ENCODE measurements at regions not wholly inside any gene's neighbourhood (a gene's known extent, or its start where the extent isn't known, plus 50 kb on each side); places are given as distances from the start of the nearest gene placed in this dataset.

- peak; percentile 59 for DNase-seq (ENCODE audit: insufficient read length, low spot score, missing footprints)
- H4K20me1 ChIP-seq (ENCODE audit: insufficient read depth, low read length): no peaks in the 10 kb centered on the region
- H3K36me3 ChIP-seq (ENCODE audit: insufficient read depth, low read length): no peaks in the 10 kb centered on the region
- H3K79me2 ChIP-seq (ENCODE audit: insufficient read depth, low read length): no peaks in the 10 kb centered on the region
- no peaks in the 10 kb centered on the region for H3K4me1 ChIP-seq (ENCODE audit: insufficient read depth, low read length)
- no peaks in the 10 kb centered on the region for H3K9me3 ChIP-seq (ENCODE audit: low read depth, low read length)
- H3K4me2 ChIP-seq (ENCODE audit: insufficient read depth, low read length): no peak overlapping the region
- H3K27ac ChIP-seq (ENCODE audit: low read depth, low read length): no peak overlapping the region
- H3K27me3 ChIP-seq (ENCODE audit: insufficient read depth, low read length): peaks cover 10% of the 10 kb centered on the region
- TF ChIP-seq CTCF (IDR thresholded peaks at IDR 0.05; ENCODE audit: extremely low read depth, low read depth, low read length): no peak
- no peak overlapping the region for H3K4me3 ChIP-seq (ENCODE audit: insufficient read depth, low read length)
- no peak overlapping the region for H2AFZ ChIP-seq (ENCODE audit: low read length)
Observed at GRCh38 chr7:73918926-73919693, 58.2 kb downstream of the TMEM270 start.

DNA sequence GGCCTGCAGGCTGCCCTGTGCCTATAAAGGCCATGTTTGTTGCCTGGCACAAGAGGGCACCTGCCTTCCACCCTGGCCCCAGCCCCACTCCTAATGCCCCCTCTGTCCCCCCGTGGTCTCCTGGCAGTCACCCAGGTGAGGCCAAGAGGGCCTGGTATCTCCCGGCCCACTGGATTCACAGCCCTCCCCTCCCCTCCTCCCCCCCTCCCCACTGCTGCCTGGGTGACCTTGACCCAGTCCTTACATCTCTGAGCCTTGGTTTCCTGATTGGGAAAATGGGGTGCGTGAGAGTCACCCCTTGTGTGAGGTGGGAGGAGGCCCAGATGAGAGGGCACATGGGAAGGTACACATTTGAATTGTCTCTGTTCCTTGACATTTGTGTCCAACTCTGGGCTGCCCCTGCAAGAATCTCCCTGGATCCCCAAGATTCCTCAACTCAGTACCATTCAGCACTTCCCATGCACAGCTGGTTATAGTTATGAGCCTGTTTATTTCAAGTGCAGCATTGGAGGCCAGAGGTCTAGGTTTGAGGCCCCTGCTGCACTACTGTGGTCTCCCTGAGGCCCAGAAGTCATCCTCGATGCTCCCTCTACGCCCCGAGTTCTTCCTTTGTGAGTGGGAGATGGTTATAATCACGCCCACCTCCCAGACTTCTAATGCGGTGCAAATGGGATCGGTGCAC, 58.9 kb downstream of the TMEM270 start:
- H4K20me1 ChIP-seq (ENCODE audit: insufficient read depth, low read length): no peaks in the 10 kb centered on the region
- H3K4me3 ChIP-seq (ENCODE audit: insufficient read depth, low read length): no peak overlapping the region
- no peak for TF ChIP-seq CTCF (IDR thresholded peaks at IDR 0.05; ENCODE audit: extremely low read depth, low read depth, low read length)
- H3K9me3 ChIP-seq (ENCODE audit: low read depth, low read length): no peaks in the 10 kb centered on the region
- H3K4me2 ChIP-seq (ENCODE audit: insufficient read depth, low read length): no peak overlapping the region
- no peak overlapping the region for H2AFZ ChIP-seq (ENCODE audit: low read length)
- no peaks in the 10 kb centered on the region for H3K4me1 ChIP-seq (ENCODE audit: insufficient read depth, low read length)
- no peaks in the 10 kb centered on the region for H3K79me2 ChIP-seq (ENCODE audit: insufficient read depth, low read length)
- H3K27me3 ChIP-seq (ENCODE audit: insufficient read depth, low read length): peaks cover 13% of the 10 kb centered on the region
- H3K27ac ChIP-seq (ENCODE audit: low read depth, low read length): no peak overlapping the region
- DNase-seq (ENCODE audit: insufficient read length, low spot score, missing footprints): no peak
- H3K36me3 ChIP-seq (ENCODE audit: insufficient read depth, low read length): no peaks in the 10 kb centered on the region

DNA sequence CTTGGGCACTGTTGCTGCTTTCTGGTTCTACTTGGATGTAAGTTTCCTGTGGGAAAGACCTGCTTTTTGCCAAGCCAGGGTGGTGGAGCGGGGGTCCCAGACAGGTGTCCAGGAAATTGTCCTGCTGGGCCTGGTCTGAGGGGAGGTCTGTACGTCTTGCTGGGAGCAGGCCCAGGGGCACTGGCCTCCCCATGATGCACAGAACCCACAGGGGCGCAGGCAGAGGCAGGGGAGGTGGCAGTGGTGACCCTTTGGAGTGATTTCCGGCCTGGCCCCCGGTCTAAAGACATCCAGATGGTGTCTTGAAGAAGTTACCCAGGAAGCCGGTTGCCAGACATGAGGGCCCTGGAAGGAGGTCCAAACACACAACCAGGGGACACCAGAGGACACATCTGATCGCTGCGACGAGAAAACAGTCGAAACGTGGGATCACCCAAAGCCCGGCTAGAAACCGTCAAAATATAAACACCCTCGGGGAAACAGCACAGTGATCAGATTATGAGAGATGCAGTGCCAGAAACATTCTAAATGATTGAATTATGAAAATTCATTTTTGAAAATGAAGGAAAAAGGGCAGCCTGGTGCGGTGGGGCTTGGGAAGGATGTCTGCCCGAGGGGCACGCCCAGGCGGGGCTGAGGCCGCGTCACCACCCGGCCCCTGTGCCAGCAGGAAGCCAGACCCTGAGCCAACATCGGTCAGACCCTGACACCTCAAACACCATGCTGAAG, 59.6 kb downstream of the TMEM270 start:
- no peaks in the 10 kb centered on the region for H3K4me1 ChIP-seq (ENCODE audit: insufficient read depth, low read length)
- no peak overlapping the region for H3K27ac ChIP-seq (ENCODE audit: low read depth, low read length)
- H3K36me3 ChIP-seq (ENCODE audit: insufficient read depth, low read length): no peaks in the 10 kb centered on the region
- no peak overlapping the region for H2AFZ ChIP-seq (ENCODE audit: low read length)
- H3K79me2 ChIP-seq (ENCODE audit: insufficient read depth, low read length): no peaks in the 10 kb centered on the region
- H4K20me1 ChIP-seq (ENCODE audit: insufficient read depth, low read length): no peaks in the 10 kb centered on the region
- H3K27me3 ChIP-seq (ENCODE audit: insufficient read depth, low read length): peaks cover 13% of the 10 kb centered on the region
- H3K4me3 ChIP-seq (ENCODE audit: insufficient read depth, low read length): no peak overlapping the region
- H3K4me2 ChIP-seq (ENCODE audit: insufficient read depth, low read length): no peak overlapping the region
- no peak for TF ChIP-seq CTCF (IDR thresholded peaks at IDR 0.05; ENCODE audit: extremely low read depth, low read depth, low read length)
- DNase-seq (ENCODE audit: insufficient read length, low spot score, missing footprints): peak; percentile 71
- no peaks in the 10 kb centered on the region for H3K9me3 ChIP-seq (ENCODE audit: low read depth, low read length)

All from osteoblast (primary cell).